ENCODE measurements at regions not wholly inside any gene's neighbourhood (a gene's known extent, or its start where the extent isn't known, plus 50 kb on each side); places are given as distances from the start of the nearest gene placed in this dataset.
"Not testable (repeated sequence)": the region's sequence is repeated elsewhere in the genome, so short reads cannot be mapped to it uniquely, and the experiment has no call there.

DNA sequence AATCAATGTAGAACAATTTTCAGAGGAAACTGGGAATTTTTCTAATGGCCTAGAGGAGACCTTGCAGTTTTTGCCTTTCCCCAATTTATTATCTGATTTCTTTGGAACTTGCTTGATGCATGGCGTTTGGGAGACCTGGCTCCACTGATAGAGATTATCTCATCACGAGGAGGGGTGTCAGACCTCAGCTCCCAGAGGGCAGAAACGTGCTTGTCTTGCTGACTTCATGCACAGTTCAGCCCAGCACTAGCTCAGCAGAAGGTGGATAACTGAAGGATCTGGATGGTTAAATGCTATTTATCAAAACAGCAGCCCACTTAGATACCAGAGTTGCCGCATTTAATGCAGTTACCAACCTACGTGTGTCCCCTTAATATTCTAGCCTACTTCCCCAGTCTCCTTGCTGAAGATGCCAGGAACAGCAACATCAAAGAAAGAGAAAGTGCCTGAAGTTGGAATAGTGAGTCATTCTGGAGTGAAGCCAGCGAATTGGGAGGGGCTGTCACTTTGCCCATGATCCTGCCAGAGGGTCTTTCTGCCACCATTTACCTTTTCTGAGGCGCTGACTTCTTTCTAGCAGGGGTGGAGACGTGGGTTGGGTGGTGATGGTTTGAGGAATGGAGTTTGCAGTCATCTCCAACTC is 133.5 kb upstream of the CADM1 start:
- Histone ChIP-seq H3K4me1 (ENCODE audit: control insufficient read depth, insufficient read depth, low read length) (peaks cover 20% of the 10 kb centered on the region), H3K27ac (ENCODE audit: low read depth, low read length) (no peak overlapping the region), H3K9ac (ENCODE audit: extremely low read depth, low read length, poor library complexity, severe bottlenecking) (no peak overlapping the region), H3K4me3 (ENCODE audit: low read length) (no peak overlapping the region), H3K36me3 (ENCODE audit: control insufficient read depth, insufficient read depth, low read length) (no peaks in the 10 kb centered on the region), H3K9me3 (ENCODE audit: control insufficient read depth, low read length) (peaks cover 12% of the 10 kb centered on the region), H3K27me3 (ENCODE audit: control insufficient read depth, insufficient read depth, low read length, poor library complexity, severe bottlenecking) (peaks cover 76% of the 10 kb centered on the region)
- Mint-ChIP-seq H3K9me3 (peaks cover 14% of the 10 kb centered on the region), H3K27ac (no peak overlapping the region), H3K4me3 (no peak overlapping the region), H3K4me1 (peaks cover 28% of the 10 kb centered on the region), H3K27me3 (ENCODE audit: insufficient read depth) (peaks cover 59% of the 10 kb centered on the region), H3K36me3 (ENCODE audit: low read depth) (no peaks in the 10 kb centered on the region)
- 81 to 93% methylated on average over 7 to 8 of the region's 8 CpGs for WGBS, 2 experiments (ENCODE audit: insufficient coverage in 1 of 2, insufficient read length in 1 of 2)
- TF ChIP-seq, protein P1, sequence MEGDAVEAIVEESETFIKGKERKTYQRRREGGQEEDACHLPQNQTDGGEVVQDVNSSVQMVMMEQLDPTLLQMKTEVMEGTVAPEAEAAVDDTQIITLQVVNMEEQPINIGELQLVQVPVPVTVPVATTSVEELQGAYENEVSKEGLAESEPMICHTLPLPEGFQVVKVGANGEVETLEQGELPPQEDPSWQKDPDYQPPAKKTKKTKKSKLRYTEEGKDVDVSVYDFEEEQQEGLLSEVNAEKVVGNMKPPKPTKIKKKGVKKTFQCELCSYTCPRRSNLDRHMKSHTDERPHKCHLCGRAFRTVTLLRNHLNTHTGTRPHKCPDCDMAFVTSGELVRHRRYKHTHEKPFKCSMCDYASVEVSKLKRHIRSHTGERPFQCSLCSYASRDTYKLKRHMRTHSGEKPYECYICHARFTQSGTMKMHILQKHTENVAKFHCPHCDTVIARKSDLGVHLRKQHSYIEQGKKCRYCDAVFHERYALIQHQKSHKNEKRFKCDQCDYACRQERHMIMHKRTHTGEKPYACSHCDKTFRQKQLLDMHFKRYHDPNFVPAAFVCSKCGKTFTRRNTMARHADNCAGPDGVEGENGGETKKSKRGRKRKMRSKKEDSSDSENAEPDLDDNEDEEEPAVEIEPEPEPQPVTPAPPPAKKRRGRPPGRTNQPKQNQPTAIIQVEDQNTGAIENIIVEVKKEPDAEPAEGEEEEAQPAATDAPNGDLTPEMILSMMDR (conservative IDR thresholded peaks at IDR 0.05) = no peak
- DNase-seq = no peak

DNA sequence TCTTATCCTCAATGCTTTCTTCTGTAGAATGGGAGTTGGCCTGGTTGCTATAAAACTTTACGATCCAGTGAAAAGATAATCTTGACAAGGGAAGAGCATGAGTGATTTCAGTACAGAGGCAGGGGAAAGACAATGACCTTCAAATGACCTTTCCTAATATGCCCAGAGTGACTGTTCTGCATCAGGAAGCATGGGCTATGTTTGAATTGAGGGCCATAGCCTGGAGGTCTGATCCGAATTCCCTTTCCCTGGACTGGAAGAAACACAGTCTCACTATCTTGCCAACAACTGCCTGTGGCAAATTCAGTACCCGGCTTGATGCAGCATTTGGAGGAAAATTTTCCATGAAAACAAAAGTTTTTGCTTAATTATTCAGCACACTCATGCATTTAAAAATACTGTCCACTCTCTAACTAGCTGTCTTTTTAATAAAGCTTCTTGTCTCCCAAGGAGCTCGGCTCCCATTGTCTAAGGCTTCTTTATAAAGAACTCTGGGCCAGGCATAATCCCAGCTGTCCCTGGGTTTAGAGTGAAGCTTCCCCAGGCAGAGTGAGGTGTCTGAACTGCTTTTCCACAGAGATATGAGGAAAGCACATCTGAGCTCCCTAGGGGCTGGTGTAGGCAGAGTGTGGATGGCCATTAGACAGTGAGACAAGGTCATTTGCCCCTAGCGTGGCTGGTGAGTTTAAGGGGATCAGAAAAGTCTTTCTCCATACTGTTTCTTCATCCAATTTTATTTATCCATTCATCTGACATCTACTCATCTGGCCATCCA is 132.7 kb upstream of the CADM1 start:
- no peak for DNase-seq
- no peak overlapping the region for H3K4me3 ChIP-seq (ENCODE audit: low read length)
- peaks cover 68% of the 10 kb centered on the region for H3K27me3 ChIP-seq (ENCODE audit: control insufficient read depth, insufficient read depth, low read length, poor library complexity, severe bottlenecking)
- no peak overlapping the region for H3K9ac ChIP-seq (ENCODE audit: extremely low read depth, low read length, poor library complexity, severe bottlenecking)
- WGBS, 2 experiments (ENCODE audit: insufficient coverage in 1 of 2, insufficient read length in 1 of 2) = 80 to 93% methylated on average over 3 to 5 of the region's 5 CpGs
- H3K4me1 Mint-ChIP-seq = peaks cover 22% of the 10 kb centered on the region
- H3K36me3 ChIP-seq (ENCODE audit: control insufficient read depth, insufficient read depth, low read length) = no peaks in the 10 kb centered on the region
- H3K36me3 Mint-ChIP-seq (ENCODE audit: low read depth) = peaks cover 1% of the 10 kb centered on the region
- no peak overlapping the region for H3K4me3 Mint-ChIP-seq
- H3K27ac ChIP-seq (ENCODE audit: low read depth, low read length) = no peak overlapping the region
- no peak overlapping the region for H3K27ac Mint-ChIP-seq
- peaks cover 19% of the 10 kb centered on the region for H3K9me3 Mint-ChIP-seq
- TF ChIP-seq, protein P1 (conservative IDR thresholded peaks at IDR 0.05) = no peak
- H3K9me3 ChIP-seq (ENCODE audit: control insufficient read depth, low read length) = peaks cover 18% of the 10 kb centered on the region
- H3K4me1 ChIP-seq (ENCODE audit: control insufficient read depth, insufficient read depth, low read length) = peaks cover 17% of the 10 kb centered on the region
- H3K27me3 Mint-ChIP-seq (ENCODE audit: insufficient read depth) = peaks cover 57% of the 10 kb centered on the region

DNA sequence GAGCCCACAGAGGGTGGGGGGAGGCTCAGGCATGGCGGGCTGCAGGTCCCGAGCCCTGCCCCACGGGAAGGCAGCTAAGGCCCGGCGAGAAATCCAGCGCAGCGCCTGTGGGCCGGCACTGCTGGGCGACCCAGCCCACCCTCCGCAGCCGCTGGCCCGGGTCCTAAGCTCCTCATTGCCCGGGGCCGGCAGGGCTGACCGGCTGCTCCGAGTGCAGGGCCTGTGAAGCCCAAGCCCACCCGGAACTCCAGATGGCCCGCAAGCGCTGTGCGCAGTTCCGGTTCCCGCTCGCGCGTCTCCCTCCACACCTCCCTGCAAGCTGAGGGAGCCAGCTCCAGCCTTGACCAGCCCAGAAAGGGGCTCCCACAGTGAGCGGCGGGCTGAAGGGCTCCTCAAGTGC is 129.8 kb upstream of the CADM1 start:
- not testable (repeated sequence) for H3K36me3 ChIP-seq (ENCODE audit: control insufficient read depth, insufficient read depth, low read length); H3K36me3 Mint-ChIP-seq (ENCODE audit: low read depth); H3K27ac ChIP-seq (ENCODE audit: low read depth, low read length); DNase-seq; H3K27ac Mint-ChIP-seq; H3K4me3 ChIP-seq (ENCODE audit: low read length); H3K4me3 Mint-ChIP-seq; H3K9ac ChIP-seq (ENCODE audit: extremely low read depth, low read length, poor library complexity, severe bottlenecking)
- Mint-ChIP-seq H3K27me3 (ENCODE audit: insufficient read depth) (peaks cover 39% of the 10 kb centered on the region), H3K4me1 (peaks cover 24% of the 10 kb centered on the region), H3K9me3 (peaks cover 19% of the 10 kb centered on the region)
- Histone ChIP-seq H3K4me1 (ENCODE audit: control insufficient read depth, insufficient read depth, low read length) (peaks cover 14% of the 10 kb centered on the region), H3K27me3 (ENCODE audit: control insufficient read depth, insufficient read depth, low read length, poor library complexity, severe bottlenecking) (peaks cover 53% of the 10 kb centered on the region), H3K9me3 (ENCODE audit: control insufficient read depth, low read length) (peaks cover 18% of the 10 kb centered on the region)
- WGBS, 2 experiments (ENCODE audit: insufficient coverage in 1 of 2, insufficient read length in 1 of 2) = 94 to 96% methylated on average over 15 to 27 of the region's 27 CpGs

Measured in endodermal cell (in vitro differentiated cells).